Osteoblast (primary cell): ENCODE measurements at regions not wholly inside any gene's neighbourhood (a gene's known extent, or its start where the extent isn't known, plus 50 kb on each side); places are given as distances from the start of the nearest gene placed in this dataset.

Experiments used
- DNase-seq: peaks from one replicate; pipeline ENCODE4 v3.0.0; 2011; ENCODE audit warnings: low spot score, mixed read lengths; ENCODE audit not compliant: insufficient read length; ENCODE audit errors: missing footprints
- H2AFZ ChIP-seq: 2 replicates; pipeline ENCODE4 v1.6.0; 2011; ENCODE audit warnings: mild to moderate bottlenecking, low read length
- H3K27ac ChIP-seq: 2 replicates; pipeline ENCODE4 v1.5.1; 2011; ENCODE audit warnings: mild to moderate bottlenecking, low read depth, low read length, moderate library complexity
- H3K27me3 ChIP-seq: 2 replicates; pipeline ENCODE4 v1.6.0; 2012; ENCODE audit warnings: mild to moderate bottlenecking, control low read depth, inconsistent platforms, low read length, moderate library complexity; ENCODE audit not compliant: insufficient read depth
- H3K36me3 ChIP-seq: 2 replicates; pipeline ENCODE4 v1.5.1; 2011; ENCODE audit warnings: mild to moderate bottlenecking, low read length, control low read depth, moderate library complexity; ENCODE audit not compliant: insufficient read depth
- H3K4me1 ChIP-seq: 2 replicates; pipeline ENCODE4 v1.5.1; 2011; ENCODE audit warnings: mild to moderate bottlenecking, low read length, control low read depth, moderate library complexity; ENCODE audit not compliant: insufficient read depth
- H3K4me2 ChIP-seq: 2 replicates; pipeline ENCODE4 v1.6.0; 2011; ENCODE audit warnings: mild to moderate bottlenecking, low read length; ENCODE audit not compliant: insufficient read depth
- H3K4me3 ChIP-seq: fragments of 200-600 bp; sonication (generic); 3 replicates; pipeline ENCODE4 v1.5.1; 2012; ENCODE audit warnings: mild to moderate bottlenecking, low read length, inconsistent platforms; ENCODE audit not compliant: insufficient read depth
- H3K79me2 ChIP-seq: 2 replicates; pipeline ENCODE4 v1.6.0; 2012; ENCODE audit warnings: mild to moderate bottlenecking, low read length, control low read depth, inconsistent platforms; ENCODE audit not compliant: insufficient read depth
- H3K9me3 ChIP-seq: 2 replicates; pipeline ENCODE4 v1.5.1; 2011; ENCODE audit warnings: low read depth, low read length, control low read depth
- H4K20me1 ChIP-seq: 2 replicates; pipeline ENCODE4 v1.6.0; 2012; ENCODE audit warnings: mild to moderate bottlenecking, low read length, control low read depth; ENCODE audit not compliant: insufficient read depth
- TF ChIP-seq, protein P1 (sequence below): IDR thresholded peaks from 2 replicates; pipeline ENCODE4 v1.5.1; 2011; ENCODE audit warnings: mild to moderate bottlenecking, low read depth, low read length, moderate library complexity; ENCODE audit errors: extremely low read depth

DNA sequence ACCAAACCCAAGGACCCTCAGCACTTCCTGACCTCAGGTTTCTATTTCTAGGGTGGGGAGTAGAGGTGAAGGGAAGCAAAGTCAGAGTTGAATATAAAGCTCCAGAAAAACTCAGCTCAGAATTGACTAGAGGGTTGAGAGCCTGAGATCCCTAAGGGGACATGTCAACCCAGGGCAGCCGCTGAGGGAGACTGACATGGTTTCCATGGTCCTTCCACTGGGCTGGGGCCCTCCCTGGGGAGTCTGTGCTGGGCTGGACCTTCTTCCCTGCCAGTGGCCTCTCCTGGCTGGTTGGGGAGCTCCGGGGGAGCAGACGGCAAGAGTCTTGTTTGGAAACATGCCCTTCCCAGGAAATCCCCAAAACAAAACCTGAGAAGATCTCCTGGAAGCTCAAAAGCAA lies 121.3 kb downstream of the METRNL start:
- peak overlapping the region; percentile 97 for H3K27ac ChIP-seq

DNA sequence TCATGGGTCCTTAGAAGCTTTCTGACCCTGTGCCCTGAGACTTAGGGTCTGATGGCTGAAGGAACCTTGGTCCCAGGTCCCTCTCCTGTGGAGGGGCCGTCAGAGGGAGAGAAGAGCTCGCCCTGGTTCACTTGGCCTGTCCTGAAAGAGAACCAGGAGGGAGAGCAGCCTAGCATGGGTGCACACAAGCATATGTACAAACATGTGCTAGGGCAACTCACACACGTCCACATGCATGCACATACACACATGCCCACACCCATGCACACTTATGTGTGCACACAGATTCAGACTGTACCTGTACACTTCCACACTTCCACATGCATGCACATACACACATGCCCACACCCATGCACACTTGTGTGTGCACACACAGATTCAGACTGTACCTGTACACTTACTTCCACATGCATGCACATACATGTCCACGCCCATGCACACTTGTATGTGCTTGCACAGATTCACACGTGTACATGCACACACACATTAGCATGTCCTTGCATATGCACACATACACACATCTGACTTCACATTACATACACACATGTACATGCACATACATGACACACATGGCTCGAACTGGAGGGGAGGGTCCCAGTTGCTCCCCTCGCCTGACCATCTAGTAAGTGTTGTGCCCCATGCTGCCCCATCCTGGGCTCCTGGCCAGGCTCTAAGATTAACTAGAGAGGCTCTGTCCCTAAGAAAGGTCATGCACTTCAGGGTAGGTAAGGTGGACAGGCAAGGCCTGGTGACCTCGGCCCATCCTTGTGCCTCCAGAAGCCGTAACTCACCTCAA lies 122.0 kb downstream of the METRNL start:
- Histone ChIP-seq H3K27me3 (no peaks in the 10 kb centered on the region), H3K9me3 (no peaks in the 10 kb centered on the region), H3K4me2 (no peak overlapping the region), H3K4me3 (no peak overlapping the region), H3K36me3 (no peaks in the 10 kb centered on the region), H3K27ac (peak overlapping the region; percentile 97), H3K79me2 (peaks cover 2% of the 10 kb centered on the region), H2AFZ (no peak overlapping the region), H4K20me1 (no peaks in the 10 kb centered on the region), H3K4me1 (peaks cover 64% of the 10 kb centered on the region)
- TF ChIP-seq, protein P1, sequence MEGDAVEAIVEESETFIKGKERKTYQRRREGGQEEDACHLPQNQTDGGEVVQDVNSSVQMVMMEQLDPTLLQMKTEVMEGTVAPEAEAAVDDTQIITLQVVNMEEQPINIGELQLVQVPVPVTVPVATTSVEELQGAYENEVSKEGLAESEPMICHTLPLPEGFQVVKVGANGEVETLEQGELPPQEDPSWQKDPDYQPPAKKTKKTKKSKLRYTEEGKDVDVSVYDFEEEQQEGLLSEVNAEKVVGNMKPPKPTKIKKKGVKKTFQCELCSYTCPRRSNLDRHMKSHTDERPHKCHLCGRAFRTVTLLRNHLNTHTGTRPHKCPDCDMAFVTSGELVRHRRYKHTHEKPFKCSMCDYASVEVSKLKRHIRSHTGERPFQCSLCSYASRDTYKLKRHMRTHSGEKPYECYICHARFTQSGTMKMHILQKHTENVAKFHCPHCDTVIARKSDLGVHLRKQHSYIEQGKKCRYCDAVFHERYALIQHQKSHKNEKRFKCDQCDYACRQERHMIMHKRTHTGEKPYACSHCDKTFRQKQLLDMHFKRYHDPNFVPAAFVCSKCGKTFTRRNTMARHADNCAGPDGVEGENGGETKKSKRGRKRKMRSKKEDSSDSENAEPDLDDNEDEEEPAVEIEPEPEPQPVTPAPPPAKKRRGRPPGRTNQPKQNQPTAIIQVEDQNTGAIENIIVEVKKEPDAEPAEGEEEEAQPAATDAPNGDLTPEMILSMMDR: no peak
- DNase-seq: peak; percentile 47

More for the DNA sequence above, 121.3 kb downstream of the METRNL start:
- DNase-seq: peak; percentile 83
- no peaks in the 10 kb centered on the region for H3K9me3 ChIP-seq
- H4K20me1 ChIP-seq: no peaks in the 10 kb centered on the region
- no peak overlapping the region for H3K4me3 ChIP-seq
- TF ChIP-seq, protein P1: no peak
- H3K27me3 ChIP-seq: no peaks in the 10 kb centered on the region
- no peaks in the 10 kb centered on the region for H3K36me3 ChIP-seq
- H3K4me2 ChIP-seq: peak overlapping the region; percentile 75
- peaks cover 70% of the 10 kb centered on the region for H3K4me1 ChIP-seq
- H3K79me2 ChIP-seq: peaks cover 2% of the 10 kb centered on the region
- H2AFZ ChIP-seq: no peak overlapping the region

DNA sequence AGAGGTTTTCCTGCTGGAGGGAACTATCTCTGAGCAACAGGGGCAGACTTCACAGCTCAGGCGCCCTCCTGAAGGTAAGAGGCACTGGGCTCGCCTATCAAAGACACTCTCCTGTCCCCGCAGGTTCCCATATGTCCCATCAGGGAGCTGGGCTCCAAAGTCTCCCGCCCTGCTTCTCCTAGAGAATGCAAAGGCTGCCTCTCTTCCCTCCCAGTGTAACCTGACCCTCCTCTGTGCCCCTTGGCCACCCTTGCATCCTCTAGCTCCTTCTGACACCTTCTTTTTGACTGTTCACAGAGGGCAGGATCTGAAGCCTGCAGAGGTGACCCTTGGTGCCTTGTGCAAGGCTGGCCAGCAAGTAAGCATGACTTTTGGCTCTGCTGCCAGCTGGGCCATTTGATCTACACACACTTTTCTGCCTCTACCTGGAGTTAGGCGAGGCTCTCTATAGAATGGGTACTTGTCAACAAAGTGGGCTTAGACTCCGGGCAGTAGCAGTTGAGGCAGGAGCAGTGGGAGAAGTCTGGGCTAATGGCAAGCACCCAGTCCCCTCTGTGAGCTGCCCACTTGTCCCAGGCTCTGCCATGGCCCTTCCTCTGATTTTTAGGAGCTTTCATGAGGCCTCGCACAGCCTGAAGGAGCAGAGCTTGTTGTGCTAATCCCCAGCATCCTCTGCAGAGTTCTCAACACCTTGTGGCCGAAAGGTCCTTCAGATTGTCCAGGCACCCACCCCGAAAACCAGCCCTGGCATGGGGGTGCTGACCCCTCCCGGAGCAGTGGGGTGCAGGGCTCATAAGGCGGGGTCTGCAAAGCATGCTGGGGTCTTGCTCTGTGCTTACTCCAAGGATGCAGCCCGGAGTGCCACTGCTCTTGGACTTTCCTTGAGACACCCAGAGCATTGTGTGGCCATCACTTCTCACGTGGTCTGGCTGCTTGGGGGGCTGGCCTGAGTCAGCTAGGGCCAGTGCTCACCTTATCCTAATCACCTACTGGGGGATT lies 122.9 kb downstream of the METRNL start:
- Histone ChIP-seq H4K20me1 (no peaks in the 10 kb centered on the region), H3K4me2 (peak overlapping the region; percentile 6)

More for the DNA sequence above, 122.9 kb downstream of the METRNL start:
- peaks cover 2% of the 10 kb centered on the region for H3K79me2 ChIP-seq
- H2AFZ ChIP-seq: no peak overlapping the region
- no peaks in the 10 kb centered on the region for H3K27me3 ChIP-seq
- no peaks in the 10 kb centered on the region for H3K36me3 ChIP-seq
- H3K27ac ChIP-seq: peak overlapping the region; percentile 97
- H3K4me3 ChIP-seq: no peak overlapping the region
- H3K4me1 ChIP-seq: peaks cover 61% of the 10 kb centered on the region
- peak; percentile 37 for DNase-seq
- no peaks in the 10 kb centered on the region for H3K9me3 ChIP-seq
- TF ChIP-seq, protein P1: no peak
